ENCODE measurements at regions not wholly inside any gene's neighbourhood (a gene's known extent, or its start where the extent isn't known, plus 50 kb on each side); places are given as distances from the start of the nearest gene placed in this dataset.

GRCh38 chr18:67290421-67290820 is 226.1 kb downstream of the DSEL start:
- H2BK5ac ChIP-seq (ENCODE audit: insufficient read length, low read length), result no peak overlapping the region
- H3K4me2 ChIP-seq (ENCODE audit: insufficient read depth, insufficient read length, low read length), result no peak overlapping the region
- no peaks in the 10 kb centered on the region for H3K9me3 ChIP-seq (ENCODE audit: control insufficient read depth, low read depth, low read length)
- no peaks in the 10 kb centered on the region for H3K79me1 ChIP-seq (ENCODE audit: insufficient read depth, low read depth, low read length, poor library complexity, severe bottlenecking)
- peaks cover 13 to 15% of the 10 kb centered on the region in 2 experiments; a peak in 4 of 5 replicates for H3K9me3 Mint-ChIP-seq
- H3K27ac ChIP-seq (ENCODE audit: insufficient read length, low read depth, low read length), result no peak overlapping the region
- peaks cover 0 to 11% (median 3%) of the 10 kb centered on the region in 3 experiments; a peak in 3 of 7 replicates for H3K36me3 Mint-ChIP-seq (ENCODE audit: insufficient read depth in 1 of 3, low read depth in 3 of 3)
- H3K4me1 ChIP-seq (ENCODE audit: insufficient read depth, low read length), result no peaks in the 10 kb centered on the region
- H3T11ph ChIP-seq (ENCODE audit: low read length), result no peak overlapping the region
- H3K23me2 ChIP-seq (ENCODE audit: insufficient read length, low read depth, low read length, poor library complexity, severe bottlenecking), result no peaks in the 10 kb centered on the region
- no peaks in the 10 kb centered on the region for H3K27me3 Mint-ChIP-seq (ENCODE audit: low read depth)
- H3K4ac ChIP-seq (ENCODE audit: low read depth, low read length), result no peak overlapping the region
- no peak overlapping the region for H3K9ac ChIP-seq (ENCODE audit: extremely low read depth, insufficient read length, low read length)
- H3K4me3 Mint-ChIP-seq, result no peak overlapping the region
- no peak overlapping the region for H2BK20ac ChIP-seq (ENCODE audit: low read depth, low read length, poor library complexity, severe bottlenecking)
- H2BK15ac ChIP-seq (ENCODE audit: low read depth, low read length), result no peak overlapping the region
- H3K18ac ChIP-seq (ENCODE audit: insufficient read length, low read depth, low read length), result no peak overlapping the region
- H3K27me3 ChIP-seq (ENCODE audit: insufficient read depth, low read length), result no peaks in the 10 kb centered on the region
- no peak overlapping the region for H4K5ac ChIP-seq (ENCODE audit: insufficient read length, low read depth, low read length)
- H2AFZ ChIP-seq (ENCODE audit: low read length), result no peak overlapping the region
- H3K79me2 ChIP-seq (ENCODE audit: insufficient read depth, low read length), result no peaks in the 10 kb centered on the region; the same call in 1 of the 2 replicates
- no peak overlapping the region for H2BK120ac ChIP-seq (ENCODE audit: low read depth, low read length, poor library complexity, severe bottlenecking)
- H3K23ac ChIP-seq (ENCODE audit: insufficient read length, low read depth, low read length), result no peak overlapping the region
- no peak overlapping the region for H4K8ac ChIP-seq (replicated peaks; ENCODE audit: insufficient read length, low read depth, low read length)
- H3K56ac ChIP-seq (ENCODE audit: insufficient read length, low read depth, low read length), result no peak overlapping the region
- DNase-seq, result no peak
- H4K91ac ChIP-seq (ENCODE audit: insufficient read length, low read depth, low read length), result no peak overlapping the region
- WGBS (ENCODE audit: extremely low coverage, insufficient read length, low lambda C conversion rate), result no CpG with 5 or more reads among the region's 4 CpGs
- TF ChIP-seq CTCF (conservative IDR thresholded peaks at IDR 0.05), result no peak
- H3K4me1 Mint-ChIP-seq, result peaks cover 0 to 4% of the 10 kb centered on the region in 2 experiments; a peak in 1 of 4 replicates
- H2AK5ac ChIP-seq (ENCODE audit: insufficient read length, low read length), result no peak overlapping the region
- no peaks in the 10 kb centered on the region for H4K20me1 ChIP-seq (ENCODE audit: control insufficient read depth, insufficient read depth, insufficient read length)
- H3K14ac ChIP-seq (ENCODE audit: insufficient read depth, low read length), result no peak overlapping the region
- H2BK12ac ChIP-seq (ENCODE audit: insufficient read length, low read depth, low read length), result no peak overlapping the region
- no peak overlapping the region for H3K27ac Mint-ChIP-seq
